Calu3 (cell line): ENCODE measurements at regions not wholly inside any gene's neighbourhood (a gene's known extent, or its start where the extent isn't known, plus 50 kb on each side); places are given as distances from the start of the nearest gene placed in this dataset.
"Not testable (repeated sequence)": the region's sequence is repeated elsewhere in the genome, so short reads cannot be mapped to it uniquely, and the experiment has no call there.

ENCODE experiments used
- BruUV-seq: library from RNA; stranded (reverse); fragments of 400-500 nt; replicated peaks from 2 replicates; lab custom pipeline; 2021; lab: Mats Ljungman, UMichigan
- CTCF ChIA-PET: fragments of 300-600 bp; sonication (Branson Sonifier 250); formaldehyde crosslinking; loops from one replicate; lab custom pipeline; 2022; ENCODE audit warnings: antibody characterized with exemption; lab: Charles Lee
- DNase-seq: peaks from one replicate; pipeline ENCODE4 v3.0.0; 2022
- H3K27ac Mint-ChIP-seq: one replicate; pipeline ENCODE4 v1.8.0; 2022; ENCODE audit warnings: mixed read lengths; ENCODE audit not compliant: unreplicated experiment
- H3K27me3 Mint-ChIP-seq: one replicate; pipeline ENCODE4 v1.8.0; 2022; ENCODE audit warnings: mixed read lengths; ENCODE audit not compliant: unreplicated experiment
- H3K36me3 Mint-ChIP-seq: one replicate; pipeline ENCODE4 v1.8.0; 2022; ENCODE audit warnings: mild to moderate bottlenecking, moderate library complexity, mixed read lengths; ENCODE audit not compliant: insufficient read depth, unreplicated experiment
- H3K4me1 Mint-ChIP-seq: one replicate; pipeline ENCODE4 v1.8.0; 2022; ENCODE audit warnings: mild to moderate bottlenecking, low read depth, mixed read lengths; ENCODE audit not compliant: unreplicated experiment
- H3K4me3 Mint-ChIP-seq: one replicate; pipeline ENCODE4 v1.8.0; 2022; ENCODE audit warnings: mild to moderate bottlenecking, low read depth, moderate library complexity, mixed read lengths; ENCODE audit not compliant: unreplicated experiment
- H3K9me3 Mint-ChIP-seq: one replicate; pipeline ENCODE4 v1.8.0; 2022; ENCODE audit warnings: low read depth, mixed read lengths; ENCODE audit not compliant: unreplicated experiment
- intact Hi-C: fragments of 100-400 bp; cut with micrococcal nuclease; formaldehyde crosslinking; loops from one replicate; pipeline ENCODE4 v1.10.0; 2022; ENCODE audit not compliant: unreplicated experiment
- TF ChIP-seq, protein P1 (sequence below): fragments of 200-600 bp; IDR thresholded peaks from one replicate; pipeline ENCODE4 v1.8.0; 2022; ENCODE audit warnings: antibody characterized with exemption; ENCODE audit not compliant: unreplicated experiment

GRCh38 chr12:72995616-72996015 lies 723.4 kb downstream of the TRHDE start:
- H3K4me1 Mint-ChIP-seq: no peaks in the 10 kb centered on the region
- no peaks in the 10 kb centered on the region for H3K9me3 Mint-ChIP-seq
- DNase-seq: no peak
- intact Hi-C loops: no loop called here
- H3K36me3 Mint-ChIP-seq: no peaks in the 10 kb centered on the region
- TF ChIP-seq, protein P1, sequence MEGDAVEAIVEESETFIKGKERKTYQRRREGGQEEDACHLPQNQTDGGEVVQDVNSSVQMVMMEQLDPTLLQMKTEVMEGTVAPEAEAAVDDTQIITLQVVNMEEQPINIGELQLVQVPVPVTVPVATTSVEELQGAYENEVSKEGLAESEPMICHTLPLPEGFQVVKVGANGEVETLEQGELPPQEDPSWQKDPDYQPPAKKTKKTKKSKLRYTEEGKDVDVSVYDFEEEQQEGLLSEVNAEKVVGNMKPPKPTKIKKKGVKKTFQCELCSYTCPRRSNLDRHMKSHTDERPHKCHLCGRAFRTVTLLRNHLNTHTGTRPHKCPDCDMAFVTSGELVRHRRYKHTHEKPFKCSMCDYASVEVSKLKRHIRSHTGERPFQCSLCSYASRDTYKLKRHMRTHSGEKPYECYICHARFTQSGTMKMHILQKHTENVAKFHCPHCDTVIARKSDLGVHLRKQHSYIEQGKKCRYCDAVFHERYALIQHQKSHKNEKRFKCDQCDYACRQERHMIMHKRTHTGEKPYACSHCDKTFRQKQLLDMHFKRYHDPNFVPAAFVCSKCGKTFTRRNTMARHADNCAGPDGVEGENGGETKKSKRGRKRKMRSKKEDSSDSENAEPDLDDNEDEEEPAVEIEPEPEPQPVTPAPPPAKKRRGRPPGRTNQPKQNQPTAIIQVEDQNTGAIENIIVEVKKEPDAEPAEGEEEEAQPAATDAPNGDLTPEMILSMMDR: no peak
- no peak overlapping the region for H3K4me3 Mint-ChIP-seq
- no peaks in the 10 kb centered on the region for H3K27me3 Mint-ChIP-seq
- H3K27ac Mint-ChIP-seq: no peak overlapping the region
- no TSS peak for BruUV-seq
- CTCF ChIA-PET: no interaction called here

- H3K27ac Mint-ChIP-seq, H3K36me3 Mint-ChIP-seq, intact Hi-C loops, H3K27me3 Mint-ChIP-seq, DNase-seq, H3K4me1 Mint-ChIP-seq, H3K4me3 Mint-ChIP-seq, BruUV-seq, CTCF ChIA-PET, H3K9me3 Mint-ChIP-seq: not testable (repeated sequence)
These were observed 729.6 kb downstream of the TRHDE start for GRCh38 chr12:73001806-73002205.

DNA sequence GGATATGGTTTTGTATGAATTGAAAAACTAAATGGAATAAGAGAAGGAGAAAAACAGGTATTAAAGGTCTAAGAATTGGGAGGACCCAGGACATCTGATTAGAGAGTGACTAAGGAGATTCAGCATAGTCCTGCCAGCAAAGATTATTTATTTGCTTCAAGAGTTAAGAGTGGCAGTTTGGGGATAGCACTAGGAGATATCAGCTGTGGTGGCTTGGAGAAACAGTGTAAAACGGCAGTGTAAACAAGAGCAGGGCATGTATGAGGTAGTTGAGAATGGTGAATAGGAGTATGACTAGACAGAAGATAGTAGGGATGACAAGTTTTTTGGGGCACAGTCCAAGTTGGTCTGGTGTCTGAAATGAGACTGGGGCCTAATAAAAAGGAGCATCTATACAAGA lies 730.3 kb downstream of the TRHDE start:
- H3K36me3 Mint-ChIP-seq, H3K4me1 Mint-ChIP-seq, BruUV-seq, H3K4me3 Mint-ChIP-seq, H3K9me3 Mint-ChIP-seq, H3K27me3 Mint-ChIP-seq, H3K27ac Mint-ChIP-seq, intact Hi-C loops, DNase-seq: not testable (repeated sequence)
- CTCF ChIA-PET: interaction anchor here (0.6 kb wide), 1 partner anchor 420 kb away, joined by 9 read pairs; no protein-coding TSS in a partner anchor

DNA sequence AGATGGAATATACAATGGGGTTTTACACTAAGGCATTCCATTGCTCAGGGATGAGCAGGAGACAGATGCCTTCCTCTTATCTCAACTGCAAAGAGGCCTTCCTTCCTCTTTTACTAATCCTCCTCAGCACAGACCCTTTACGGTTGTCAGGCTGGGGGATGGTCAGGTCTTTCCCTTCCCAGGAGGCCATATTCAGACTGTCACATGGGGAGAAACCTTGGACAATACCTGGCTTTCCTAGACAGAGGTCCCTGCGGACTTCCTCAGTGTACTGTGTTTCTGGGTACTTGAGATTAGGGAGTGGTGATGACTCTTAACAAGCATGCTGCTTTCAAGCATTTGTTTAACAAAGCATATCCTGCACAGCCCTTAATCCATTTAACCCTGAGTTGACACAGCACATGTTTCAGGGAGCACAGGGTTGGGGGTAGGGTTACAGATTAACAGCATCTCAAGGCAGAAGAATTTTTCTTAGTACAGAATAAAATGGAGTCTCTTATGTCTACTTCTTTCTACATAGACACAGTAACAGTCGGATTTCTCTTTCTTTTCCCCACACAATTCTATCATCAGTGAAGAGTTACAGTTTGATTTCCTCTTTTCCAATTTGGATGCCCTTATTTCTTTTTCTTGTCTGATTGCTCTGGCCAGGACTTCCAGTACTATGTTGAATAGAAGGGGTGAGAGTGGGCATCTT lies 737.1 kb downstream of the TRHDE start:
- BruUV-seq, H3K27me3 Mint-ChIP-seq, H3K4me3 Mint-ChIP-seq, H3K27ac Mint-ChIP-seq, DNase-seq, CTCF ChIA-PET, intact Hi-C loops, H3K9me3 Mint-ChIP-seq, H3K4me1 Mint-ChIP-seq, H3K36me3 Mint-ChIP-seq: not testable (repeated sequence)

GRCh38 chr12:73017981-73018380 lies 745.8 kb downstream of the TRHDE start:
- H3K9me3 Mint-ChIP-seq: peaks cover 6% of the 10 kb centered on the region
- BruUV-seq: no TSS peak
- H3K27ac Mint-ChIP-seq: no peak overlapping the region
- CTCF ChIA-PET: no interaction called here
- no peaks in the 10 kb centered on the region for H3K4me1 Mint-ChIP-seq
- intact Hi-C loops: no loop called here
- H3K27me3 Mint-ChIP-seq: no peaks in the 10 kb centered on the region
- TF ChIP-seq, protein P1: no peak
- H3K36me3 Mint-ChIP-seq: no peaks in the 10 kb centered on the region
- DNase-seq: no peak
- H3K4me3 Mint-ChIP-seq: no peak overlapping the region

GRCh38 chr12:73053893-73054292 lies 781.7 kb downstream of the TRHDE start:
- BruUV-seq: no TSS peak

More at GRCh38 chr12:73053893-73054292, 781.7 kb downstream of the TRHDE start:
- Mint-ChIP-seq H3K27me3 (no peaks in the 10 kb centered on the region), H3K4me1 (no peaks in the 10 kb centered on the region), H3K4me3 (no peak overlapping the region), H3K27ac (no peak overlapping the region), H3K9me3 (no peaks in the 10 kb centered on the region), H3K36me3 (no peaks in the 10 kb centered on the region)
- no peak for DNase-seq
- intact Hi-C loops: no loop called here
- CTCF ChIA-PET: no interaction called here
- TF ChIP-seq, protein P1: no peak
